Karpas-422 (cell line): ENCODE measurements at regions not wholly inside any gene's neighbourhood (a gene's known extent, or its start where the extent isn't known, plus 50 kb on each side); places are given as distances from the start of the nearest gene placed in this dataset.

Experiments used
- DNase-seq: peaks from one replicate; pipeline ENCODE4 v3.0.0-alpha.2; 2015
- H2AFZ ChIP-seq: fragments of 200-600 bp; sonication (generic); 2 replicates; pipeline ENCODE4 v1.6.1; 2014; ENCODE audit warnings: antibody characterized with exemption, low read length, mixed read lengths
- H3K27ac ChIP-seq: fragments of 200-600 bp; sonication (generic); 2 replicates; pipeline ENCODE4 v1.5.1; 2014; ENCODE audit warnings: mild to moderate bottlenecking, low read length, moderate library complexity
- H3K27me3 ChIP-seq: fragments of 200-600 bp; sonication (generic); 2 replicates; pipeline ENCODE4 v1.6.1; 2014; ENCODE audit warnings: low read length, mixed read lengths
- H3K36me3 ChIP-seq: fragments of 200-600 bp; sonication (generic); 2 replicates; pipeline ENCODE4 v1.6.1; 2014; ENCODE audit warnings: low read length, mixed read lengths; ENCODE audit not compliant: insufficient read depth
- H3K4me1 ChIP-seq: fragments of 200-600 bp; sonication (generic); 2 replicates; pipeline ENCODE4 v1.6.1; 2014; ENCODE audit warnings: mild to moderate bottlenecking, low read length, mixed read lengths
- H3K4me2 ChIP-seq: fragments of 200-600 bp; sonication (generic); 2 replicates; pipeline ENCODE4 v1.6.1; 2014; ENCODE audit warnings: low read length, low read depth, mild to moderate bottlenecking; ENCODE audit not compliant: poor library complexity, severe bottlenecking
- H3K4me3 ChIP-seq: fragments of 200-600 bp; sonication (generic); 2 replicates; pipeline ENCODE4 v1.5.1; 2014; ENCODE audit warnings: mild to moderate bottlenecking, antibody characterized with exemption, low read length, mixed read lengths
- H3K79me2 ChIP-seq: fragments of 200-600 bp; sonication (generic); 2 replicates; pipeline ENCODE4 v1.6.1; 2014; ENCODE audit warnings: mild to moderate bottlenecking, low read length, mixed read lengths
- H3K9ac ChIP-seq: fragments of 200-600 bp; sonication (generic); 2 replicates; pipeline ENCODE4 v1.6.0; 2014; ENCODE audit warnings: low read length
- H3K9me2 ChIP-seq: fragments of 200-600 bp; sonication (generic), shearing (Covaris generic); replicated peaks from 2 replicates; pipeline ENCODE4 v1.6.0; 2014; ENCODE audit warnings: mild to moderate bottlenecking, low read length, moderate library complexity; ENCODE audit not compliant: insufficient read depth
- H3K9me3 ChIP-seq: fragments of 300-700, 200-600 bp; sonication (generic); 2 replicates; pipeline ENCODE4 v1.6.1; 2014; ENCODE audit warnings: low read length, mixed read lengths
- H4K20me1 ChIP-seq: fragments of 200-600 bp; sonication (generic); 2 replicates; pipeline ENCODE4 v1.6.1; 2014; ENCODE audit warnings: mild to moderate bottlenecking, antibody characterized with exemption, low read length, low read depth; ENCODE audit not compliant: insufficient read depth

DNA sequence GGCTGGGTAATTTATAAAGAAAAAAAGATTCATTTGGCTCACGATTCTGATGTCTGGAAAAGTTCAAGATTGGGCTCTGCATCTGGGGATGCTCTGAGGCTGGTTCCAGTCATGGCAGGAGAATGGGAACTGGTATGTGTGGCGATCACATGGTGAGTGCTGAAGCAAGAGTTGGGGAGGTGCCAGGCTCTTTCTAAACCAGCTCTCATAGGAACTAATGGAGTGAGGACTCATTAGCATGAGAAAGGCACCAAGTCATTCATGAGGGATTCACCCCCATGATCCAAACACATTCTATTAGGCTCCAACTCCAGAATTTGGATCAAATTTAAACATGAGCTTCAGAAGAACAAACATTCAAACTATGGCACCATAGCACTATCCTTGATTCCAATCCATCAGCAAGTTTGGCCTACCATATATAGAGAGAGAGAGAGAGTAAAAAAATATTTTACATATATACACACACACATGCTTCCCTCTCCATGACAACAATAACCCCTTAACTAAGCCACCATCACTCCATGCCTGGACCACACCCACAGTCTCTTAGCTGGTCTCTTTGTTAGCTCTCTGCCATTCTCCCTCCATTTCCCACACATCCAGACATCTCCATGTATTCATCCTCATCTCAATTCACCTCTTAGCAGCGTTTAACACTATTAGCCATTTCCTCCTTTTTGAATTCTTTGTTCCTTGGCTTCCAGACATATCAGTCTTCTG lies 57.9 kb downstream of the NPY start:
- Histone ChIP-seq H3K27me3 (no peaks in the 10 kb centered on the region), H3K9me3 (no peaks in the 10 kb centered on the region), H3K4me3 (no peak overlapping the region), H4K20me1 (no peaks in the 10 kb centered on the region), H3K9me2 (no peaks in the 10 kb centered on the region), H2AFZ (no peak overlapping the region), H3K79me2 (no peaks in the 10 kb centered on the region), H3K4me2 (no peak overlapping the region), H3K4me1 (no peaks in the 10 kb centered on the region), H3K36me3 (no peaks in the 10 kb centered on the region), H3K9ac (no peak overlapping the region), H3K27ac (no peak overlapping the region)
- no peak for DNase-seq

DNA sequence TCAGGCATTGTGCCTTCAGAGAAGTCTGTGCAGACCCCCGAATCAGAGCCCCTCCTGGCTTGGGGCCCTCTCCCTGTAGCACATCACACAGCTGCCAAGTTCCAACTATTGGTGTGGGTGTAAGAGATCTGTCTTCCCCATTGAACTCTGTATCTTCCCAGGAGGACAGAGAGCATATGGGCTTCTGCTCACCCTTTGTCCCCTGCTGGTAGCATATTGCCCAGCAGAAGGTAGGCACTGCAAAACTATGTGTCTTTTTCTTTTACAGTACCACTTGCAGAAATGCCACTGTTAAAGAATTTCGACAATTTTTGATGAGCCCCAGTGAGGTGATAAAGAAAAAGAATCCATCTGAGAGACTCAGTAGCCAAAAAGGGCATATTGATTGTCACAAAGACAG lies 59.6 kb downstream of the NPY start:
- no peak for DNase-seq
- Histone ChIP-seq H3K4me1 (no peaks in the 10 kb centered on the region), H3K36me3 (no peaks in the 10 kb centered on the region), H4K20me1 (no peaks in the 10 kb centered on the region), H3K9me3 (no peaks in the 10 kb centered on the region), H3K27me3 (no peaks in the 10 kb centered on the region), H2AFZ (no peak overlapping the region), H3K9ac (no peak overlapping the region), H3K79me2 (no peaks in the 10 kb centered on the region), H3K4me3 (no peak overlapping the region), H3K27ac (no peak overlapping the region), H3K4me2 (no peak overlapping the region), H3K9me2 (no peaks in the 10 kb centered on the region)

DNA sequence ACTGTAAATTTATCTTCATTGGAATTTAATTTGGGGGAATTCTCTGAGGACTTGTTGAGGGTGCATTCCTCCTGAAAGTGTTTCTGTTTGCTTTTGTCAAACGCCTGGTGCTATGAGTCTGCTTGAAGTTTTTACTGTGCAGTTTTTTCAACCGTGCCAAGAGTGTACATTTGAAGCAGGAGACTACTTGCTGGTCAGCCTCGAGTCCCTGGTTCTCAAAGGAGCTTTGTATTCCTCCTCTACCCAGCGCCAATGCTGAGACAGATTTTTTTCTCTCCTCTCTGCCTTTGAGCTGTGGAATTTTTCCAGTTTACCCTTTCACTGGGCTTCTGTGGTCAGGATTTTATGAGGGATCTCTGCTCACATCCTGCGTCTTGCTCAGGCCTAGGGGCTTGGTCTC lies 62.1 kb downstream of the NPY start:
- Histone ChIP-seq H3K36me3 (no peaks in the 10 kb centered on the region), H3K9me2 (no peaks in the 10 kb centered on the region), H3K4me2 (no peak overlapping the region), H3K27ac (no peak overlapping the region), H3K4me3 (no peak overlapping the region), H3K9me3 (peaks cover 3% of the 10 kb centered on the region; the same call in 1 of the 2 replicates), H4K20me1 (no peaks in the 10 kb centered on the region), H3K9ac (no peak overlapping the region), H3K79me2 (no peaks in the 10 kb centered on the region), H3K4me1 (no peaks in the 10 kb centered on the region), H2AFZ (no peak overlapping the region), H3K27me3 (no peaks in the 10 kb centered on the region)
- no peak for DNase-seq

DNA sequence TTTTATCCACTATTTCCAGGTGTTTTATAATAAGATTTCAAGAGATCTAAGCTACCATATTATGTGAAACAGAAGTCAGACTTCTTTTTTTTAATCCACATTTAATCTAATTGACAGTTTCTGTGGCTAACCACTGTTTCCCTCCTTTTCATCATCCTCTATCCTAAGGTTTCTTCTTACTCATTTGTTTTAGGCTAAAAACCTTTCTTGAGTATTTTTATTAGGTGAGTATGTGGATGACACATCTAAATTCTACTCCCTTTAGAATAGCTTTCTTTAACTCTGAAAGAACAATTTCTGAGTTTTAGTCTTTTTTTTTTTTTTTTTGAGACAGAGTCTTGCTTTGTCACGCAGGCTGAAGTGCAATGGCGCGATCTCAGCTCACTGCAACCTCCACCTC lies 62.7 kb downstream of the NPY start:
- H3K27me3 ChIP-seq = no peaks in the 10 kb centered on the region
- H3K9ac ChIP-seq = no peak overlapping the region
- no peaks in the 10 kb centered on the region for H4K20me1 ChIP-seq
- H3K79me2 ChIP-seq = no peaks in the 10 kb centered on the region
- no peaks in the 10 kb centered on the region for H3K36me3 ChIP-seq
- no peak overlapping the region for H3K27ac ChIP-seq
- no peak overlapping the region for H3K4me2 ChIP-seq
- no peak for DNase-seq
- no peak overlapping the region for H3K4me3 ChIP-seq
- H3K4me1 ChIP-seq = no peaks in the 10 kb centered on the region
- H2AFZ ChIP-seq = no peak overlapping the region
- H3K9me3 ChIP-seq = peaks cover 3% of the 10 kb centered on the region; the same call in 1 of the 2 replicates
- H3K9me2 ChIP-seq = no peaks in the 10 kb centered on the region

DNA sequence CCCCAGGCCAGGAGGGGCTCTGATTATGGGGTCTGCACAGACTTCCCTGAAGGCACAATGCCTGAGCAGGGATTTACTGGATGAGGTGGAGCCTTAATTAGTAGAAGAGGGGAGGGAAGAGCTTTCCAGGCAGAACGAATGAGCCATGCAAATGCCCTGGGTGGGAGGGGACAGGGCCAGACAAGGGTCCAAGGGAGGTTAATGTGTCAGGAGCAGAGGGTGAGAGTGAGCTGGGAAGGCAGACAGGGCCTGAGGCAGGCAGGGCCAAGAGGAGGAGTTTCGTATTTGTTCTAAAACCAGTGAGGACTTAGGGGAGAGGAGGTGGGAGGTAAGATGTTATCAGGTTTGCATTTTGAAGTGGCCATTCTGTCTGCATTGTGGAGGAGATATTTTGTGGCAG lies 65.3 kb downstream of the NPY start:
- Histone ChIP-seq H3K9me2 (no peaks in the 10 kb centered on the region), H3K36me3 (no peaks in the 10 kb centered on the region), H3K9ac (no peak overlapping the region), H3K27me3 (no peaks in the 10 kb centered on the region), H3K9me3 (peaks cover 3% of the 10 kb centered on the region; the same call in 1 of the 2 replicates), H3K4me3 (no peak overlapping the region), H3K4me1 (no peaks in the 10 kb centered on the region), H3K4me2 (no peak overlapping the region), H3K79me2 (no peaks in the 10 kb centered on the region), H4K20me1 (no peaks in the 10 kb centered on the region), H2AFZ (no peak overlapping the region), H3K27ac (no peak overlapping the region)
- no peak for DNase-seq

DNA sequence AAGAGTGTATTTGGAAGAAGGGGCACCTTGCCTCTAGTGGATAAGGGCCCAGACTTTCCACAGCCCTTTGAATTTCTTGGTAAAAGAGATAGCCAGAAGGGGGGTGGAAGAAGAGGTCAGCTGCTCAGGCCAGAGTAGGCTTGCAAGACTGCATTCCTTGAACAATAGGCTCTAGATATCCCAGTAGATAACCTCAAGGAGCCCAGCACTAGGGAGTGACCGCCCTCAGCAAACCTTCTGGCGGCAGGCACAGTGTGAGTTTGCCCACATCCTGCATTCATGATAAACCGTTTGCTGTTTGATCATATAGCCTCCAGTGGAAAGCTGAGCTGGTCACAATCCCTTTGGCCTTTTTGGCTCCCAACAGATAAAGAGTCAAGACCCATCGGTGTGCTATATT lies 70.5 kb downstream of the NPY start:
- no peak overlapping the region for H3K9ac ChIP-seq
- no peaks in the 10 kb centered on the region for H3K79me2 ChIP-seq
- no peaks in the 10 kb centered on the region for H4K20me1 ChIP-seq
- no peaks in the 10 kb centered on the region for H3K4me1 ChIP-seq
- H3K4me3 ChIP-seq = no peak overlapping the region
- no peaks in the 10 kb centered on the region for H3K9me2 ChIP-seq
- H3K27ac ChIP-seq = no peak overlapping the region
- no peak for DNase-seq
- no peak overlapping the region for H3K4me2 ChIP-seq
- no peaks in the 10 kb centered on the region for H3K27me3 ChIP-seq
- H3K9me3 ChIP-seq = peaks cover 3% of the 10 kb centered on the region; the same call in 1 of the 2 replicates
- no peaks in the 10 kb centered on the region for H3K36me3 ChIP-seq
- H2AFZ ChIP-seq = no peak overlapping the region

DNA sequence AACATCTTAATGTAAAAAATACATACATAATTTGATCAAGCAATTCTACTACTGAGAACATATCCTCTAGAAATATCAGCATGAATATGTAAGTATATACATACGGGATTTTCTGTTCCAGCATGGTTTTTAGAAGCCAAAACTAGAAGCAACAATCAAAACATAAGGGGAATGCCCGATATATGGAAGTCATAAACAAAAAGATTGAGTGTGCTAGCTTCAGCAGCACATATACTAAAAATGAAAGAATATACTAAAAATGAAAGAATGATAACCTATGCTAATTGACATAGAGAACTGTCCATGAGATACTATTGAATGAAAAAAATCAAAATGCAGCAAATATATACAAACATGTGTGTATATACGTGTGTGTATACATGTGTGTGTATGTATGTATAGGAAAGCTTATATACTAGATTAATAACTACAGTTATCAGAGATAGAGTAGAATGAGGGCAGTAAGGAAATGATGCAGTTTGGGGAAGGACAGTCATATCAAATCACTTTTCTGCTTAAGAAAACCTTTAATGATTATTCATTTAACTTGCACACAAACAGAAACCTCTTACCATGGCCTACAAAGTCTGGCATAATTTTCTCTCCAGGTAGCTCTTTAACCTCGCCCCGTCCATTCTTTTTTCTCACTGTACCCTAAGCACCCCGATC lies 72.9 kb downstream of the NPY start:
- Histone ChIP-seq H3K4me2 (no peak overlapping the region), H3K27ac (no peak overlapping the region), H3K9me2 (no peaks in the 10 kb centered on the region), H3K79me2 (no peaks in the 10 kb centered on the region), H3K9me3 (no peaks in the 10 kb centered on the region), H2AFZ (no peak overlapping the region), H4K20me1 (no peaks in the 10 kb centered on the region), H3K36me3 (no peaks in the 10 kb centered on the region), H3K4me1 (no peaks in the 10 kb centered on the region), H3K9ac (no peak overlapping the region), H3K27me3 (no peaks in the 10 kb centered on the region), H3K4me3 (no peak overlapping the region)
- DNase-seq = no peak

DNA sequence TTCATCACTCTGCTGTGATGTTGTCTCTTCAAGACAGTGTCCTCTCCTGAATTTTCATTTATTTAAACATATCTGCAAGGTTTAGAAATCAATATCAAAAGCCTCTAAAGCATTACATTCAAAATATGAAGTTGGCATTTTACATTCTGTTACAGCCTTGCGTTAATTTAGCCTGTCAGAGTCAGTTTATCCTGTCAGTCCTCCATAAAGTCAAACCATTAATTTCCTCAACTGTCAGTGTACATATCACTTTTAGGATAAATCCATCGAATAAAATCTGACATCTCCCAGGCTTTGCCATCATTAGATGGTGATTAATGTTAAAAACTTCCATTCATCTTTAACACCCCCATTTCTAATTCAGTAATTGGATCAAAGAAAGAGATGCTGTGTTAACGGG lies 77.0 kb downstream of the NPY start:
- Histone ChIP-seq H3K9me3 (no peaks in the 10 kb centered on the region), H3K79me2 (no peaks in the 10 kb centered on the region), H3K4me3 (no peak overlapping the region), H3K4me2 (no peak overlapping the region), H3K36me3 (no peaks in the 10 kb centered on the region), H3K9me2 (no peaks in the 10 kb centered on the region), H2AFZ (no peak overlapping the region), H3K4me1 (no peaks in the 10 kb centered on the region), H3K27ac (no peak overlapping the region), H3K9ac (no peak overlapping the region), H4K20me1 (no peaks in the 10 kb centered on the region), H3K27me3 (no peaks in the 10 kb centered on the region)
- DNase-seq = no peak
